ENCODE measurements at regions not wholly inside any gene's neighbourhood (a gene's known extent, or its start where the extent isn't known, plus 50 kb on each side); places are given as distances from the start of the nearest gene placed in this dataset.
"Not testable (repeated sequence)": the region's sequence is repeated elsewhere in the genome, so short reads cannot be mapped to it uniquely, and the experiment has no call there.

- DNase-seq (ENCODE audit: low read depth in 2 of 2) = not testable (repeated sequence)
Observed at GRCh38 chr1:149278156-149278555, 174.8 kb upstream of the NBPF9 start.

- DNase-seq (ENCODE audit: low read depth in 2 of 2) = not testable (repeated sequence)
Observed at GRCh38 chr1:149279015-149279414, 175.7 kb upstream of the NBPF9 start.

- not testable (repeated sequence) for DNase-seq (ENCODE audit: low read depth in 2 of 2)
Observed at GRCh38 chr1:149279512-149279911, 176.2 kb upstream of the NBPF9 start.

GRCh38 chr1:149284773-149285172, 181.4 kb upstream of the NBPF9 start:
- not testable (repeated sequence) for DNase-seq (ENCODE audit: low read depth in 2 of 2)

- not testable (repeated sequence) for DNase-seq (ENCODE audit: low read depth in 2 of 2)
Observed at GRCh38 chr1:149285205-149285604, 181.9 kb upstream of the NBPF9 start.

GRCh38 chr1:149285638-149286037, 182.3 kb upstream of the NBPF9 start:
- peak in 1 of 2 donors; percentile 12 for DNase-seq (ENCODE audit: low read depth in 2 of 2)

GRCh38 chr1:149288580-149288979, 185.2 kb upstream of the NBPF9 start:
- DNase-seq (ENCODE audit: low read depth in 2 of 2) = not testable (repeated sequence)

- DNase-seq (ENCODE audit: low read depth in 2 of 2) = not testable (repeated sequence)
Observed at GRCh38 chr1:149300478-149301218, 174.2 kb upstream of the NBPF19 start.

- not testable (repeated sequence) for DNase-seq (ENCODE audit: low read depth in 2 of 2)
Observed at GRCh38 chr1:149301282-149301681, 173.6 kb upstream of the NBPF19 start.

GRCh38 chr1:149304796-149305195, 170.0 kb upstream of the NBPF19 start:
- DNase-seq (ENCODE audit: low read depth in 2 of 2) = not testable (repeated sequence)

- not testable (repeated sequence) for DNase-seq (ENCODE audit: low read depth in 2 of 2)
Observed at GRCh38 chr1:149307640-149308039, 167.2 kb upstream of the NBPF19 start.

GRCh38 chr1:149314921-149315320, 159.9 kb upstream of the NBPF19 start:
- DNase-seq (ENCODE audit: low read depth in 2 of 2) = not testable (repeated sequence)

GRCh38 chr1:149320971-149321731, 153.7 kb upstream of the NBPF19 start:
- DNase-seq (ENCODE audit: low read depth in 2 of 2) = not testable (repeated sequence)

- not testable (repeated sequence) for DNase-seq (ENCODE audit: low read depth in 2 of 2)
Observed at GRCh38 chr1:149321732-149322016, 153.2 kb upstream of the NBPF19 start.

GRCh38 chr1:149330081-149330335, 144.8 kb upstream of the NBPF19 start:
- DNase-seq (ENCODE audit: low read depth in 2 of 2) = not testable (repeated sequence)

- not testable (repeated sequence) for DNase-seq (ENCODE audit: low read depth in 2 of 2)
Observed at GRCh38 chr1:149336082-149336481, 138.8 kb upstream of the NBPF19 start.

- not testable (repeated sequence) for DNase-seq (ENCODE audit: low read depth in 2 of 2)
Observed at GRCh38 chr1:149338221-149338691, 136.6 kb upstream of the NBPF19 start.

GRCh38 chr1:149338698-149339097, 136.1 kb upstream of the NBPF19 start:
- DNase-seq (ENCODE audit: low read depth in 2 of 2) = not testable (repeated sequence)

- not testable (repeated sequence) for DNase-seq (ENCODE audit: low read depth in 2 of 2)
Observed at GRCh38 chr1:149349448-149349847, 125.4 kb upstream of the NBPF19 start.

- not testable (repeated sequence) for DNase-seq (ENCODE audit: low read depth in 2 of 2)
Observed at GRCh38 chr1:149352205-149352604, 122.6 kb upstream of the NBPF19 start.

- DNase-seq (ENCODE audit: low read depth in 2 of 2) = not testable (repeated sequence)
Observed at GRCh38 chr1:149354579-149354978, 120.3 kb upstream of the NBPF19 start.

GRCh38 chr1:149355748-149356147, 119.1 kb upstream of the NBPF19 start:
- DNase-seq (ENCODE audit: low read depth in 2 of 2) = not testable (repeated sequence)

- not testable (repeated sequence) for DNase-seq (ENCODE audit: low read depth in 2 of 2)
Observed at GRCh38 chr1:149356152-149356551, 118.7 kb upstream of the NBPF19 start.

All from stimulated activated CD4-positive, alpha-beta T cell treated with anti-CD3 and anti-CD28 coated beads, Interleukin-1b, Interleukin-23, amount 100 ng/mL, for 4 hours (primary cell).